ENCODE measurements at regions not wholly inside any gene's neighbourhood (a gene's known extent, or its start where the extent isn't known, plus 50 kb on each side); places are given as distances from the start of the nearest gene placed in this dataset.
"Not testable (repeated sequence)": the region's sequence is repeated elsewhere in the genome, so short reads cannot be mapped to it uniquely, and the experiment has no call there.

- Mint-ChIP-seq H3K27me3 (peaks cover 0 to 5% of the 10 kb centered on the region in 2 donors), H3K27ac (no peak overlapping the region), H3K4me1 (ENCODE audit: low read depth in 2 of 2) (no peaks in the 10 kb centered on the region), H3K9me3 (no peaks in the 10 kb centered on the region), H3K36me3 (ENCODE audit: insufficient read depth) (no peaks in the 10 kb centered on the region), H3K4me3 (no peak overlapping the region)
- no peak for DNase-seq
- no peak for ATAC-seq (replicated peaks)
Observed at GRCh38 chr12:131443019-131444000, 267.6 kb upstream of the SFSWAP start.

DNA sequence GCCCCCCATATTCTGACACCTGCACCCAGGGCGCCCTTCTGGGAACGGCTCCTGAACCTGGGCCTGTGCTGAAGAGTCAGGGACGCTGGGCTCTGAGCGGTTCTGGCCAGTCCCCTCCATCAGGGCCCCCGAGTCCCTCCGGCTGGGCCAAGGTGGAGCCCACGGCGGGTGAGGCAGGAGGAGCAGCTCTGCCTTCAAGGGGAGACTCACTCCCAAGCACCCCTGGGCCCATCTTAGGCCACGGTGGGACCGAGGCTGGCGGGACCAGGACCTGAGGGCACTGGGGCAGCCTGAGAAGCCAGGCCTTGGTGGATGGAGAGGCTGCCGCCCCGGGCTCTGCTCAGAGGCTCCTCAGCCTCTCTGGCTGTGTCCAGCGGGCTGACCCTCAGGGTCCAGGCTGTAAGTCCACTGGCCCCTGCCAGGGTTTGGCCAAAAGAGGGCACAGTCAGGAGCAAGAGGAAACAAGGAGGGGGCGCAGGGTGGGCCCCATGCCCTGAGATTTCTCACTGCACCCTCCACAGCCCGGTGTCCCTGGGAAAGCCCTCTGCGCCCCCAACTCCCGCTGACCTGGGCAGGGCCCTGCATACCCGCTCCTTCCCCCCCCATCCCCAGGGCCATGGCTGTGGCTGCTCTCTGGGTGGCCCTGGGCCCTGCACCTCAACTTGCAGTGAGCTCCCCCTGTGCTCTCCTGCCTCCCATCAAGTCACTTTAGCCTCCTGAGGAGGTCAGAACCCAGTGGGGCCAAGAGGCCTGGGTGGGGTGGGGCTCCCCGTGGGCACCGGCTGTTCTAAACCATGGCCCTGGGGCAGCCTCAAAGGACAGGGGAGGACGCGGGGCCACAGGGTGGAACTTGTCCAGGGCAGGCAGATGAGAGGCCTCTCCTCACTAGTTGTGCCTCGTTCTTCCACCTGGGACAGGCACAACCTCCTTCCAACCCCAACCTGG, 266.4 kb upstream of the SFSWAP start:
- ATAC-seq (replicated peaks): no peak
- no peak overlapping the region for H3K4me3 Mint-ChIP-seq
- peaks cover 4% of the 10 kb centered on the region for H3K36me3 Mint-ChIP-seq (ENCODE audit: insufficient read depth)
- no peak overlapping the region for H3K27ac Mint-ChIP-seq
- no peaks in the 10 kb centered on the region for H3K27me3 Mint-ChIP-seq
- H3K4me1 Mint-ChIP-seq (ENCODE audit: low read depth in 2 of 2): no peaks in the 10 kb centered on the region
- no peak for DNase-seq
- H3K9me3 Mint-ChIP-seq: no peaks in the 10 kb centered on the region

- H3K27ac Mint-ChIP-seq: no peak overlapping the region
- DNase-seq (no peak), ATAC-seq (replicated peaks) (no peak)
- H3K9me3 Mint-ChIP-seq: no peaks in the 10 kb centered on the region
- no peaks in the 10 kb centered on the region for H3K27me3 Mint-ChIP-seq
- H3K4me1 Mint-ChIP-seq (ENCODE audit: low read depth in 2 of 2): no peaks in the 10 kb centered on the region
- H3K4me3 Mint-ChIP-seq: no peak overlapping the region
- H3K36me3 Mint-ChIP-seq (ENCODE audit: insufficient read depth): peaks cover 4% of the 10 kb centered on the region
Observed at GRCh38 chr12:131445184-131445774, 265.6 kb upstream of the SFSWAP start.

GRCh38 chr12:131445795-131446194, 265.1 kb upstream of the SFSWAP start:
- Mint-ChIP-seq H3K4me3 (no peak overlapping the region), H3K36me3 (ENCODE audit: insufficient read depth) (peaks cover 4% of the 10 kb centered on the region), H3K4me1 (ENCODE audit: low read depth in 2 of 2) (no peaks in the 10 kb centered on the region), H3K9me3 (no peaks in the 10 kb centered on the region), H3K27me3 (no peaks in the 10 kb centered on the region), H3K27ac (no peak overlapping the region)
- no peak for ATAC-seq (replicated peaks)
- DNase-seq: no peak

DNA sequence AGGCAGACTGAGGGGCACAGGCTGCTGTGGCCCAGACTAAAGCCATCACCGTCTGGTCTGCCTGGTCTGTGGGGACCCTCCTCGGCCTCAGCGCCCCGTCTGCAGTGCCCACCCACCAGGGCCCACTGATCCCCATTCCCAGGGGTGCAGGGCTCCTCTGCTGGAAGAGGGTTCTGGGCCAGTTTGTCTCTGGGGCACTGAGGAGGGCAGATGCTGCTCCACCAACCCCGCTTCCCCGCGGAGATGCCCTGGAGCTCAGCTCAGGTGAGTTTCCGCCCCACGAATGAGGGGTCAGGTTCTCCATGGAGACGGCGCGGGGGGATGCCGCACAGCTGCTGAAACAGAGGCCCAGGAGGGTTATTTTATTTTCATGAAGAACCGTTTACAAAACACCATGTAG, 263.3 kb upstream of the SFSWAP start:
- H3K27ac Mint-ChIP-seq; H3K36me3 Mint-ChIP-seq (ENCODE audit: insufficient read depth); H3K4me1 Mint-ChIP-seq (ENCODE audit: low read depth in 2 of 2); H3K9me3 Mint-ChIP-seq; ATAC-seq (replicated peaks); DNase-seq; H3K4me3 Mint-ChIP-seq: not testable (repeated sequence)
- peaks cover 0 to 10% of the 10 kb centered on the region in 2 donors for H3K27me3 Mint-ChIP-seq

- H3K9me3 Mint-ChIP-seq: peaks cover 0 to 3% of the 10 kb centered on the region in 2 donors
- DNase-seq (no peak), ATAC-seq (replicated peaks) (no peak)
- H3K4me1 Mint-ChIP-seq (ENCODE audit: low read depth in 2 of 2): no peaks in the 10 kb centered on the region
- H3K4me3 Mint-ChIP-seq: no peak overlapping the region
- no peak overlapping the region for H3K27ac Mint-ChIP-seq
- H3K36me3 Mint-ChIP-seq (ENCODE audit: insufficient read depth): peaks cover 4% of the 10 kb centered on the region
- peaks cover 0 to 10% of the 10 kb centered on the region in 2 donors for H3K27me3 Mint-ChIP-seq
Observed at GRCh38 chr12:131448254-131448795, 262.6 kb upstream of the SFSWAP start.

DNA sequence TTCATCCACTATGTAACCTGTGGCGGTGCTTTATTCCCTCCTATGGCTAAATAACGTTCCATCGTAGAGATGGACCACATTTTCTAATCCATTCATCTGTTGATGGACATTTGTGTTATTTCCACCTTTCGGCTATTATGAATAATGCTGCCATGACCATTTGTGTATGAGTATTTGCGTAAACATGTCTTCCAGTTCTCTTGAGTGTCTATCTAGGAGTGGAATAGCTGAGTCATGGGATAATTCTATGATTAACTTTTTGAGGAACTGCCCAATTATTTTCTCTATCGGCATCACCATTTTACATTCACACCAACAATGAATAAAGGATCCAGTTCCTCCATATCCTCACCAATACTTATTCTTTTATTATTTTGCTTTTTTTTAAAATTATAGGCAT, 261.9 kb upstream of the SFSWAP start:
- no peak for ATAC-seq (replicated peaks)
- Mint-ChIP-seq H3K4me1 (ENCODE audit: low read depth in 2 of 2) (no peaks in the 10 kb centered on the region), H3K9me3 (peaks cover 0 to 3% of the 10 kb centered on the region in 2 donors), H3K4me3 (no peak overlapping the region), H3K27ac (no peak overlapping the region), H3K27me3 (peaks cover 0 to 10% of the 10 kb centered on the region in 2 donors), H3K36me3 (ENCODE audit: insufficient read depth) (peaks cover 4% of the 10 kb centered on the region)
- no peak for DNase-seq

DNA sequence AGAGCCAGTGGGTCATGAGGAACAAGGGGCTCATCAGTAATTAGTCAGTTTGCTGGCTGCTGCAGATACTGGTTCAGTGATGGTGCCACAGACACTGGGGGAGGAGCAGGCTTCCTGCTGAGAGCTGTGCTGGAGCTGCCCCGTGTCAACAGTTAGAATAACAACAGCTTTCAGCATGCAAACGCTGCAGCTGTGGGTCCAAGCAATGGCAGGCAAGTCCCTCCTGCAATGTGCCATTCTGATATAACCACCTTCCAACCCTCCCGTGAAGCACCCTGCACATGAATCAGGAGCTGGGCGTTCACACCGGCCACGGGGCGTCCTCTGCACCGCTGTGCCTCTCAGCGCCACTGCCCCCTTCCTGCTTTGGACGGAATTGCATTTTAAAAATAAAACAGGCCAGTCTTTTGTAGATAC, 258.4 kb upstream of the SFSWAP start:
- DNase-seq (no peak), ATAC-seq (replicated peaks) (no peak)
- H3K4me3 Mint-ChIP-seq: no peak overlapping the region
- H3K27ac Mint-ChIP-seq: no peak overlapping the region
- H3K36me3 Mint-ChIP-seq (ENCODE audit: insufficient read depth): peaks cover 4% of the 10 kb centered on the region
- peaks cover 0 to 3% of the 10 kb centered on the region in 2 donors for H3K9me3 Mint-ChIP-seq
- no peaks in the 10 kb centered on the region for H3K4me1 Mint-ChIP-seq (ENCODE audit: low read depth in 2 of 2)
- peaks cover 31% of the 10 kb centered on the region in 2 donors for H3K27me3 Mint-ChIP-seq

- Mint-ChIP-seq H3K9me3 (peaks cover 0 to 3% of the 10 kb centered on the region in 2 donors), H3K36me3 (ENCODE audit: insufficient read depth) (no peaks in the 10 kb centered on the region), H3K27me3 (peaks cover 50 to 52% of the 10 kb centered on the region in 2 donors), H3K27ac (no peak overlapping the region), H3K4me3 (no peak overlapping the region), H3K4me1 (ENCODE audit: low read depth in 2 of 2) (no peaks in the 10 kb centered on the region)
- ATAC-seq (replicated peaks): no peak
- DNase-seq: no peak
Observed at GRCh38 chr12:131454418-131455217, 256.3 kb upstream of the SFSWAP start.

GRCh38 chr12:131455218-131455506, 255.7 kb upstream of the SFSWAP start:
- peaks cover 50 to 54% of the 10 kb centered on the region in 2 donors for H3K27me3 Mint-ChIP-seq
- H3K4me3 Mint-ChIP-seq: no peak overlapping the region
- H3K9me3 Mint-ChIP-seq: peaks cover 0 to 3% of the 10 kb centered on the region in 2 donors
- H3K4me1 Mint-ChIP-seq (ENCODE audit: low read depth in 2 of 2): no peaks in the 10 kb centered on the region
- H3K36me3 Mint-ChIP-seq (ENCODE audit: insufficient read depth): no peaks in the 10 kb centered on the region
- no peak overlapping the region for H3K27ac Mint-ChIP-seq
- ATAC-seq (replicated peaks) (no peak), DNase-seq (no peak)

- Mint-ChIP-seq H3K9me3 (peaks cover 0 to 3% of the 10 kb centered on the region in 2 donors), H3K4me1 (ENCODE audit: low read depth in 2 of 2) (no peaks in the 10 kb centered on the region), H3K27ac (no peak overlapping the region), H3K36me3 (ENCODE audit: insufficient read depth) (no peaks in the 10 kb centered on the region), H3K27me3 (peaks cover 55 to 59% of the 10 kb centered on the region in 2 donors), H3K4me3 (no peak overlapping the region)
- DNase-seq (no peak), ATAC-seq (replicated peaks) (no peak)
Observed at GRCh38 chr12:131455581-131456110, 255.2 kb upstream of the SFSWAP start.

DNA sequence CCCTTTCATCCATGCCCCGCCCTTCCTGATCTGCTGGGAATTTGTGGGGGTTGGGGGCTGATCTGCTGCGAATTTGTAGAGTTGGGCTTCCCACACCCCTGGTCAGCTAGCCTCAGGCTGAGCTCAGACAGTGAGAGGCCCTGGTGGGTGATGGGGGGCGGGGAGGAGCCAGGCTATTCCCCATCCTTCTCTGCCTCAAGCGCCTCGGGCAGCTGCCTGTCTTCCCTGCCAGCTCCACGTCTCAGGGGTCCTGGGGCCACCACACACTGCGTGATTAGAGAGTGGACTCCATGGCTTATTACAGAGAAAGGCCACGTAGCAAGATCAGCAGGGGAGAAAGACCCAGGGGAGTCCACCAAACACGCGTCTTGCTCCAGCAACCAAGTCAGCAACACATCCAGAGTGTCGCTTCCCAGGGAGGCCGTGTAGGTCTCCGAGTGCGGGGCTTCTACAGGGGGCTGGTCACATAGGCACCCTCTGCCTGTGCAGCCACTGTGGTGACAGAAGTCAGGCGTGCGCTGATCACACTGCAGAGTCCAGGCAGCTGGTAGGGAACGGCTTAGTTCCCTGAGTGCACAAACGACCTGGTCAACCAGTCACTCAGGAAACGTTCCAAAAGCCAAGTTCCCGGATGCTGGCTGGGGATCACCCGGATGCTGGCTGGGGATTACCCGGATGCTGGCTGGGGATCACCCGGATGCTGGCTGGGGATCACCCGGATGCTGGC, 254.4 kb upstream of the SFSWAP start:
- Mint-ChIP-seq H3K27ac (no peak overlapping the region), H3K36me3 (ENCODE audit: insufficient read depth) (no peaks in the 10 kb centered on the region), H3K4me3 (no peak overlapping the region), H3K27me3 (peaks cover 56 to 66% of the 10 kb centered on the region in 2 donors), H3K9me3 (peaks cover 0 to 3% of the 10 kb centered on the region in 2 donors), H3K4me1 (ENCODE audit: low read depth in 2 of 2) (no peaks in the 10 kb centered on the region)
- no peak for ATAC-seq (replicated peaks)
- DNase-seq: no peak

Measured in effector memory CD8-positive, alpha-beta T cell (primary cell).